ENCODE measurements at regions not wholly inside any gene's neighbourhood (a gene's known extent, or its start where the extent isn't known, plus 50 kb on each side); places are given as distances from the start of the nearest gene placed in this dataset.

DNA sequence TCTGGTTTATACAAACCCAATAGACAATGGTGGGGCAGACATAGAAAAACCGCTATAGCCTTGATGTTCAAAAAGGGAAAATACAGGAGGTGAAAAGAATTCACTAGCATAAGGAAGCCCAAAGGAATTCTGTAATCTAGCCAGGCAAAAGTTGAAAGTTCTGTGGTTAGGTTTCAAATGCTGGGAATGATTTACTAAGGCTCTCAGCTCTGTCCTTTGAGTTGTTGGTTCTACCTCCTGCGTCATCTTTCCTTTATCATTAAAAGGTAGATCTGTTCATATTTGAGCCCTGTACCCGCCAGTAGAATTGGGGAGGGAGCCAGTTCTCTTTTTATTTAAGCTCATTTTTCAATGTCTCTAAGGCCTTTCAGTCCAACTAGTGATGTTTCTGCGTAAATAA, 866.5 kb downstream of the IGSF11 start:
- H3K18ac ChIP-seq (ENCODE audit: extremely low read depth, low read length): no peak overlapping the region
- 93% methylated on average over 4 of the region's 4 CpGs; no CpG with 5 or more reads in 1 of the 2 experiments for WGBS, 2 experiments (ENCODE audit: extremely low coverage in 1 of 2, insufficient coverage in 1 of 2, insufficient read length in 1 of 2, insufficient replicate concordance in 2 of 2, low coverage in 1 of 2, low lambda C conversion rate in 2 of 2, missing lambda C conversion rate in 1 of 2)
- no peak overlapping the region for H2BK12ac ChIP-seq (ENCODE audit: low read depth, low read length)
- no peak overlapping the region for H2AK5ac ChIP-seq (ENCODE audit: low read depth, low read length)
- H3K23me2 ChIP-seq (ENCODE audit: low read depth, low read length): no peaks in the 10 kb centered on the region
- no peak overlapping the region for H3K4me3 ChIP-seq (ENCODE audit: extremely low read depth in 1 of 4, insufficient read depth in 2 of 4, low read depth in 3 of 4, low read length in 4 of 4)
- no peak overlapping the region for H3K23ac ChIP-seq (ENCODE audit: insufficient read length)
- H3K27ac ChIP-seq (ENCODE audit: low read depth, low read length): no peak overlapping the region
- POLR2A ChIA-PET (ENCODE audit: partially characterized antibody): no interaction called here
- no peak overlapping the region for H2BK20ac ChIP-seq (ENCODE audit: low read length)
- H4K8ac ChIP-seq (ENCODE audit: extremely low read depth, insufficient read depth, low read length): no peak overlapping the region
- H2AFZ ChIP-seq (ENCODE audit: low read length): no peak overlapping the region
- no peak overlapping the region for H3K14ac ChIP-seq (ENCODE audit: insufficient read length)
- no peak for FAIRE-seq
- H2BK120ac ChIP-seq (replicated peaks; ENCODE audit: low read depth, low read length): no peak overlapping the region
- no peaks in the 10 kb centered on the region; a peak in 1 of 7 replicates for H3K4me1 ChIP-seq (replicated peaks in 1 of 4; ENCODE audit: control insufficient read depth in 3 of 4, insufficient read depth in 4 of 4, low read length in 3 of 4)
- no peaks in the 10 kb centered on the region for H4K20me1 ChIP-seq (replicated peaks in 1 of 2; ENCODE audit: control insufficient read depth in 1 of 2, insufficient read depth in 2 of 2, low read length in 2 of 2)
- H3K27me3 ChIP-seq (replicated peaks in 1 of 4; ENCODE audit: control insufficient read depth in 3 of 4, extremely low read depth in 1 of 4, insufficient read depth in 3 of 4, low read length in 3 of 4): no peaks in the 10 kb centered on the region
- no peak overlapping the region for H2BK5ac ChIP-seq (ENCODE audit: low read depth, low read length)
- no peak overlapping the region for H3K4me2 ChIP-seq (ENCODE audit: insufficient read depth in 1 of 2, low read depth in 2 of 2, low read length in 2 of 2)
- H3K9ac ChIP-seq (replicated peaks in 1 of 4; ENCODE audit: extremely low read depth in 1 of 4, low read depth in 3 of 4, low read length in 3 of 4): no peak overlapping the region
- CTCF ChIA-PET (ENCODE audit: partially characterized antibody): no interaction called here
- no peaks in the 10 kb centered on the region for H3K79me1 ChIP-seq (ENCODE audit: low read depth, low read length)
- H4K5ac ChIP-seq (ENCODE audit: insufficient read length, low read depth, low read length): no peak overlapping the region
- H2BK15ac ChIP-seq (ENCODE audit: low read length): no peak overlapping the region
- no peak overlapping the region for H3K4ac ChIP-seq (replicated peaks; ENCODE audit: insufficient read length, low read depth, low read length)
- H3K56ac ChIP-seq (replicated peaks; ENCODE audit: insufficient read length, low read depth, low read length): no peak overlapping the region
- H3K79me2 ChIP-seq (ENCODE audit: control insufficient read depth in 1 of 2, insufficient read depth in 2 of 2, low read length in 2 of 2): no peaks in the 10 kb centered on the region
- H3K9me3 ChIP-seq (ENCODE audit: insufficient read depth in 2 of 2, low read depth in 1 of 2, low read length in 1 of 2): peaks cover 0 to 7% of the 10 kb centered on the region in 2 experiments; a peak in 1 of 4 replicates
- no peak overlapping the region for H4K91ac ChIP-seq (replicated peaks; ENCODE audit: insufficient read length, low read length)
- no peak for DNase-seq (ENCODE audit: low read depth in 1 of 2, low spot score in 2 of 2)
- H3K36me3 ChIP-seq (ENCODE audit: control insufficient read depth in 2 of 4, insufficient read depth in 4 of 4, low read length in 3 of 4): no peaks in the 10 kb centered on the region
- TF ChIP-seq SP2 (IDR thresholded peaks at IDR 0.05; ENCODE audit: low read length) (no peak), ZNF274 (IDR thresholded peaks at IDR 0.05; ENCODE audit: borderline replicate concordance, extremely low read depth, low read length) (no peak), BRCA1 (IDR thresholded peaks at IDR 0.05; ENCODE audit: low read depth, low read length) (no peak), TAF1 (IDR thresholded peaks at IDR 0.05; ENCODE audit: low read depth, low read length) (no peak), SIN3A (conservative IDR thresholded peaks at IDR 0.05 in 1 of 2, IDR thresholded peaks at IDR 0.05 in 1 of 2; ENCODE audit: low read depth in 1 of 2, low read length in 2 of 2) (no peak), HDAC6 (IDR thresholded peaks at IDR 0.05; ENCODE audit: low read depth, low read length) (no peak), RFX5 (IDR thresholded peaks at IDR 0.05; ENCODE audit: borderline replicate concordance, low read depth, low read length) (no peak), POLR2A (IDR thresholded peaks at IDR 0.05; ENCODE audit: control extremely low read depth in 1 of 2, low read depth in 2 of 2, low read length in 2 of 2) (no peak), RBBP5 (IDR thresholded peaks at IDR 0.05; ENCODE audit: borderline replicate concordance, low read depth, low read length) (no peak), HDAC2 (IDR thresholded peaks at IDR 0.05; ENCODE audit: borderline replicate concordance in 1 of 2, low read depth in 2 of 2, low read length in 2 of 2) (no peak), YY1 (IDR thresholded peaks at IDR 0.05; ENCODE audit: low read depth, low read length) (no peak), CBX8 (IDR thresholded peaks at IDR 0.05; ENCODE audit: borderline replicate concordance, low read depth, low read length) (no peak), POLR2AphosphoS5 (IDR thresholded peaks at IDR 0.05; ENCODE audit: low read depth, low read length) (no peak), KDM4A (IDR thresholded peaks at IDR 0.05; ENCODE audit: low read depth, low read length, severe bottlenecking) (no peak), SP4 (IDR thresholded peaks at IDR 0.05; ENCODE audit: low read length) (no peak), JUN (IDR thresholded peaks at IDR 0.05; ENCODE audit: low read depth, low read length) (no peak)
